ENCODE measurements at regions not wholly inside any gene's neighbourhood (a gene's known extent, or its start where the extent isn't known, plus 50 kb on each side); places are given as distances from the start of the nearest gene placed in this dataset.
"Not testable (repeated sequence)": the region's sequence is repeated elsewhere in the genome, so short reads cannot be mapped to it uniquely, and the experiment has no call there.

- no peak for DNase-seq
Observed at GRCh38 chr10:28967031-28967430, 289.7 kb downstream of the BAMBI start.

GRCh38 chr10:28969413-28969812, 292.1 kb downstream of the BAMBI start:
- no peak for DNase-seq

GRCh38 chr10:28970231-28970630, 292.9 kb downstream of the BAMBI start:
- no peak for DNase-seq

- no peak for DNase-seq
Observed at GRCh38 chr10:28971255-28971654, 293.9 kb downstream of the BAMBI start.

- DNase-seq = no peak
Observed at GRCh38 chr10:28971764-28972163, 294.4 kb downstream of the BAMBI start.

GRCh38 chr10:28973309-28973972, 296.1 kb downstream of the BAMBI start:
- DNase-seq = no peak

GRCh38 chr10:28975891-28976531, 298.7 kb downstream of the BAMBI start:
- DNase-seq = no peak

- DNase-seq = no peak
Observed at GRCh38 chr10:28977518-28977917, 300.2 kb downstream of the BAMBI start.

- no peak for DNase-seq
Observed at GRCh38 chr10:28980264-28980663, 302.9 kb downstream of the BAMBI start.

- DNase-seq = no peak
Observed at GRCh38 chr10:28981007-28981406, 303.7 kb downstream of the BAMBI start.

GRCh38 chr10:28982974-28983373, 305.7 kb downstream of the BAMBI start:
- no peak for DNase-seq

GRCh38 chr10:28983799-28984198, 305.1 kb upstream of the LYZL1 start:
- DNase-seq = no peak

GRCh38 chr10:28984431-28984830, 304.4 kb upstream of the LYZL1 start:
- no peak for DNase-seq

- no peak for DNase-seq
Observed at GRCh38 chr10:28985137-28985885, 303.6 kb upstream of the LYZL1 start.

GRCh38 chr10:28986117-28986792, 302.6 kb upstream of the LYZL1 start:
- DNase-seq = no peak

GRCh38 chr10:28986856-28987255, 302.0 kb upstream of the LYZL1 start:
- DNase-seq = no peak

GRCh38 chr10:28987555-28988320, 301.1 kb upstream of the LYZL1 start:
- no peak for DNase-seq

GRCh38 chr10:28988980-28989379, 299.9 kb upstream of the LYZL1 start:
- no peak for DNase-seq

- DNase-seq = peak; percentile 25
Observed at GRCh38 chr10:28991333-28992270, 297.3 kb upstream of the LYZL1 start.

GRCh38 chr10:28993056-28993455, 295.8 kb upstream of the LYZL1 start:
- DNase-seq = no peak

- DNase-seq = no peak
Observed at GRCh38 chr10:28993861-28994260, 295.0 kb upstream of the LYZL1 start.

- DNase-seq = not testable (repeated sequence)
Observed at GRCh38 chr10:28994802-28995201, 294.1 kb upstream of the LYZL1 start.
